IMR-90 (cell line): ENCODE measurements at regions not wholly inside any gene's neighbourhood (a gene's known extent, or its start where the extent isn't known, plus 50 kb on each side); places are given as distances from the start of the nearest gene placed in this dataset.

Source experiments
- ATAC-seq: fragments of 200-7000 bp; cut with Tn5 transposase; 2 replicates; pipeline ENCODE4 v1.9.1; 2020; ENCODE audit warnings: low read depth, mild to moderate bottlenecking, moderate library complexity
- BruUV-seq: library from RNA; stranded (reverse); fragments of 400-500 nt; replicated peaks from 2 replicates; lab custom pipeline; 2021; lab: Mats Ljungman, UMichigan
- CTCF ChIA-PET: fragments of 300-600 bp; formaldehyde crosslinking; extraction: SDS; loops from one replicate; lab custom pipeline; 2021; ENCODE audit warnings: antibody characterized with exemption; lab: Yijun Ruan, JAX
- POLR2A ChIA-PET: fragments of 300-600 bp; sonication (Branson Sonifier 250); formaldehyde crosslinking; loops from one replicate; lab custom pipeline; 2022; ENCODE audit warnings: antibody characterized with exemption; ENCODE audit not compliant: unreplicated experiment; lab: Charles Lee
- DNase-seq: peaks from one replicate; pipeline ENCODE4 v3.0.0; 2013
- H2AFZ ChIP-seq: replicated peaks from 2 replicates; pipeline ENCODE3; 2013; ENCODE audit warnings: low read length, mild to moderate bottlenecking; ENCODE audit not compliant: poor library complexity
- H2AK5ac ChIP-seq: 2 replicates; pipeline ENCODE4 v1.6.1; 2013; ENCODE audit warnings: low read depth, low read length, inconsistent platforms
- H2AK9ac ChIP-seq: replicated peaks from 2 replicates; pipeline ENCODE3; 2013; ENCODE audit warnings: mild to moderate bottlenecking, low read depth, low read length, moderate library complexity; ENCODE audit not compliant: poor library complexity
- H2BK120ac ChIP-seq: 2 replicates; pipeline ENCODE4 v1.6.1; 2013; ENCODE audit warnings: low read depth, low read length, inconsistent platforms
- H2BK15ac ChIP-seq: 3 replicates; pipeline ENCODE4 v1.6.1; 2013; ENCODE audit warnings: low read depth, low read length, inconsistent platforms
- H2BK20ac ChIP-seq: 2 replicates; pipeline ENCODE4 v1.6.1; 2013; ENCODE audit warnings: low read depth, mild to moderate bottlenecking, inconsistent platforms, low read length, moderate library complexity
- H2BK5ac ChIP-seq: 2 replicates; pipeline ENCODE4 v1.6.1; 2013; ENCODE audit warnings: mild to moderate bottlenecking, low read depth, low read length, inconsistent platforms; ENCODE audit not compliant: poor library complexity, severe bottlenecking
- H3K14ac ChIP-seq: replicated peaks from 2 replicates; pipeline ENCODE4 v1.6.1; 2013; ENCODE audit warnings: low read depth, low read length, inconsistent platforms
- H3K18ac ChIP-seq: 2 replicates; pipeline ENCODE4 v1.6.1; 2013; ENCODE audit warnings: low read depth, low read length, control low read depth
- H3K23ac ChIP-seq: 2 replicates; pipeline ENCODE4 v1.6.1; 2013; ENCODE audit warnings: low read depth, low read length, inconsistent platforms
- H3K27ac ChIP-seq: 2 replicates; pipeline ENCODE4 v1.5.1; 2013; ENCODE audit warnings: mild to moderate bottlenecking, control low read depth, low read length; ENCODE audit not compliant: insufficient read depth
- H3K27me3 ChIP-seq: 2 replicates; pipeline ENCODE4 v1.6.1; 2013; ENCODE audit warnings: low read length; ENCODE audit not compliant: control insufficient read depth, insufficient read depth
- H3K36me3 ChIP-seq: 2 replicates; pipeline ENCODE4 v1.6.1; 2013; ENCODE audit warnings: low read length, mixed read lengths; ENCODE audit not compliant: control insufficient read depth, insufficient read depth
- H3K4ac ChIP-seq: 2 replicates; pipeline ENCODE4 v1.6.1; 2013; ENCODE audit warnings: low read depth, low read length, inconsistent platforms
- H3K4me1 ChIP-seq: 2 replicates; pipeline ENCODE4 v1.6.1; 2013; ENCODE audit warnings: low read length, mixed read lengths; ENCODE audit not compliant: control insufficient read depth, insufficient read depth
- H3K4me2 ChIP-seq: 2 replicates; pipeline ENCODE4 v1.6.1; 2013; ENCODE audit warnings: low read depth, mild to moderate bottlenecking, control low read depth, low read length, moderate library complexity
- H3K4me3 ChIP-seq: 2 replicates; pipeline ENCODE4 v1.5.1; 2013; ENCODE audit warnings: low read depth, mild to moderate bottlenecking, control low read depth, low read length, moderate library complexity; ENCODE audit not compliant: insufficient read depth
- H3K56ac ChIP-seq: 2 replicates; pipeline ENCODE4 v1.6.1; 2013; ENCODE audit warnings: low read length, inconsistent platforms; ENCODE audit not compliant: insufficient read depth; ENCODE audit errors: extremely low read depth
- H3K79me1 ChIP-seq, 2 experiments: 2 replicates each; pipeline ENCODE4 v1.6.1; 2013; ENCODE audit warnings: low read length in 2 of 2, inconsistent platforms in 1 of 2, low read depth in 1 of 2
- H3K9ac ChIP-seq: 2 replicates; pipeline ENCODE4 v1.6.1; 2013; ENCODE audit warnings: low read depth, low read length, control low read depth
- H3K9me1 ChIP-seq: 2 replicates; pipeline ENCODE4 v1.6.1; 2013; ENCODE audit warnings: low read length, inconsistent platforms; ENCODE audit not compliant: insufficient read depth
- H3K9me3 ChIP-seq: 2 replicates; pipeline ENCODE4 v1.6.1; 2013; ENCODE audit warnings: low read length; ENCODE audit not compliant: control insufficient read depth, insufficient read depth
- H4K20me1 ChIP-seq: 2 replicates; pipeline ENCODE4 v1.6.1; 2013; ENCODE audit warnings: low read length, inconsistent platforms; ENCODE audit not compliant: insufficient read depth
- H4K5ac ChIP-seq: 2 replicates; pipeline ENCODE4 v1.6.1; 2013; ENCODE audit warnings: mild to moderate bottlenecking, low read depth, low read length, control low read depth
- H4K8ac ChIP-seq, 2 experiments: 2 replicates each; pipeline ENCODE4 v1.6.1; 2013; ENCODE audit warnings: low read depth in 2 of 2, low read length in 2 of 2, control low read depth in 1 of 2, inconsistent platforms in 1 of 2
- H4K91ac ChIP-seq: 2 replicates; pipeline ENCODE4 v1.6.1; 2013; ENCODE audit warnings: low read depth, low read length, inconsistent platforms; ENCODE audit not compliant: insufficient read depth
- MXI1 ChIP-seq: IDR thresholded peaks from 2 replicates; pipeline ENCODE4 v1.6.1; 2012; ENCODE audit warnings: low read depth, mild to moderate bottlenecking, low read length, moderate library complexity, borderline replicate concordance
- WGBS, 2 experiments: methylation state at CpG; one replicate each; pipeline versions ENCODE4 v1.1.5 to v1.1.7; 2013; ENCODE audit warnings: missing lambda C conversion rate in 2 of 2; ENCODE audit not compliant: insufficient read length in 1 of 2; ENCODE audit errors: extremely low coverage in 2 of 2; 5-methylcytosine and 5-hydroxymethylcytosine counted together
- dilution Hi-C: fragments of 300-500 bp; cut with HindIII; formaldehyde crosslinking; loops from one replicate; pipeline ENCODE4 v1.14.3; 2018; ENCODE audit warnings: low sequenced_read_pairs; ENCODE audit not compliant: unreplicated experiment
- in situ Hi-C: fragments of 300-500 bp; cut with MboI; formaldehyde crosslinking; loops from 3 replicates; pipeline ENCODE4 v1.14.3; 2019; ENCODE audit warnings: low sequenced_read_pairs, inconsistent platforms, mixed read lengths
- intact Hi-C: fragments of 100-400 bp; cut with micrococcal nuclease; formaldehyde crosslinking; loops from 2 replicates; pipeline ENCODE4 v1.10.0; 2022

- H3K4me3 ChIP-seq = no peak overlapping the region
- no peaks in the 10 kb centered on the region for H3K36me3 ChIP-seq
- H3K23ac ChIP-seq = no peak overlapping the region
- H3K9me3 ChIP-seq = no peaks in the 10 kb centered on the region
- H3K4me1 ChIP-seq = no peaks in the 10 kb centered on the region; the same call in 1 of the 2 replicates
- H2BK5ac ChIP-seq = no peak overlapping the region
- H3K4ac ChIP-seq = no peak overlapping the region
- ChIA-PET POLR2A (no interaction called here), CTCF (interaction anchor here (1.2 to 2.6 kb wide), 2 partner anchors 15 to 54 kb away, joined by 6 to 10 read pairs; no protein-coding TSS in a partner anchor)
- no peak overlapping the region for H2AK9ac ChIP-seq
- H3K27ac ChIP-seq = no peak overlapping the region
- no peak overlapping the region for H2BK20ac ChIP-seq
- BruUV-seq = no TSS peak
- no peak overlapping the region for H3K4me2 ChIP-seq
- in situ Hi-C loops = loop anchor here (5.0 kb wide), 1 partner anchor 360 kb away; no protein-coding TSS in a partner anchor
- dilution Hi-C loops = loop anchor here (25.0 kb wide), 2 partner anchors 340 to 515 kb away; partner anchors contain the start of gene SIM1
- ATAC-seq (peak; percentile 59), DNase-seq (no peak)
- TF ChIP-seq MXI1 = no peak
- H2AK5ac ChIP-seq = no peak overlapping the region
- no peak overlapping the region for H3K18ac ChIP-seq
- no peak overlapping the region for H4K5ac ChIP-seq
- no peak overlapping the region for H4K8ac ChIP-seq
- H2BK120ac ChIP-seq = no peak overlapping the region
- H3K27me3 ChIP-seq = peaks cover 32% of the 10 kb centered on the region
- no peak overlapping the region for H3K14ac ChIP-seq
- H4K91ac ChIP-seq = no peak overlapping the region
- no peaks in the 10 kb centered on the region for H4K20me1 ChIP-seq
- H2BK15ac ChIP-seq = no peak overlapping the region; the same call in 2 of the 3 replicates
- H3K79me1 ChIP-seq = no peaks in the 10 kb centered on the region
- H3K9ac ChIP-seq = no peak overlapping the region
- H2AFZ ChIP-seq = no peak overlapping the region
- H3K56ac ChIP-seq = no peak overlapping the region
- no peaks in the 10 kb centered on the region; the same call in 1 of the 2 replicates for H3K9me1 ChIP-seq
- WGBS, 2 experiments = no CpG with 5 or more reads among the region's 2 CpGs
- intact Hi-C loops = no loop called here
Observed at GRCh38 chr6:100121854-100122609, 128.0 kb upstream of the MCHR2 start.
